H54 (cell line): ENCODE measurements at regions not wholly inside any gene's neighbourhood (a gene's known extent, or its start where the extent isn't known, plus 50 kb on each side); places are given as distances from the start of the nearest gene placed in this dataset.

ENCODE experiments used
- DNase-seq: peaks from one replicate; pipeline ENCODE4 v3.0.0; 2011; ENCODE audit warnings: low spot score, mixed read lengths; ENCODE audit not compliant: insufficient read length
- FAIRE-seq: peaks from 3 replicates; lab custom pipeline; 2011; peaks lifted over from hg19 to GRCh38; lab: Jason Lieb, UNC
- POLR2A ChIP-seq: IDR thresholded peaks from 2 replicates; pipeline ENCODE4 v1.6.1; 2011; ENCODE audit warnings: low read depth, mild to moderate bottlenecking, low read length

DNA sequence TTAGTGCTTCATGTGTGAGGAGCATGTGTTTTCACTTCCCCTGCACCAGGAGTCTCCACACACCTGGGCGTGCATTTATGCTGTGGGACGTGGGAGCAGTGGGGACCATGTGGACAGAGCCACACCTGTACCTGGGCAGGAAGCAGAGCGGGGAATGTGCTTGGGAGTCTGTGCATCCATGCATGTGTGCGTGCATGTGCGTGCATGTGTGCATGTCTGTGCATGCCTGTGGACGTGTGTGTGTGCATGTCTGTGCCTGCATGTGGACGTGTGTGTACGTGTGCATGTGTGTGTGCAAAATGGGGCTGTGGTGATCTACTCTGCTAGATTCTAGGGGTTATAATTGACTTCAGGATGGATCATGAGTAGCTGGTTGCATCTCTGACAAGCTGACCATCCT lies 224.0 kb upstream of the GMDS start:
- no peak for TF ChIP-seq POLR2A
- FAIRE-seq, result no peak

DNA sequence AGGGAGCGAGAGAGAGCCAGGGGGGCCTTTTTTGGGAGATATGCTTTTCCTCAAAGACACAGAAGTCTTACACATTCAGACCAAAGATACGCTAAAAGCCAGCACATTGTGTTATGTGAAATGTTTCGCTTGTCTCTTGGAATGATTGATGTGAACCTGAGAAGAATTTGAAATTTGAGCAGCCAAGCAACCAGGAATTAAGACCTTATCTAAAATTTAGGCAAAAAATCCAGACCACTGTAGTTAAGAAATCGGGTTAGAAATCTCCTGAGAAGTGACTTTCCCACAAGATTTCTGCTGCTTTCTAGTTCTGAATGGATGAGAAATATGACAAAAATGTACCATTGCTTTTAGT lies 223.2 kb upstream of the GMDS start:
- FAIRE-seq (no peak), DNase-seq (no peak)
- no peak for TF ChIP-seq POLR2A

More for the DNA sequence above, 224.0 kb upstream of the GMDS start:
- no peak for DNase-seq

DNA sequence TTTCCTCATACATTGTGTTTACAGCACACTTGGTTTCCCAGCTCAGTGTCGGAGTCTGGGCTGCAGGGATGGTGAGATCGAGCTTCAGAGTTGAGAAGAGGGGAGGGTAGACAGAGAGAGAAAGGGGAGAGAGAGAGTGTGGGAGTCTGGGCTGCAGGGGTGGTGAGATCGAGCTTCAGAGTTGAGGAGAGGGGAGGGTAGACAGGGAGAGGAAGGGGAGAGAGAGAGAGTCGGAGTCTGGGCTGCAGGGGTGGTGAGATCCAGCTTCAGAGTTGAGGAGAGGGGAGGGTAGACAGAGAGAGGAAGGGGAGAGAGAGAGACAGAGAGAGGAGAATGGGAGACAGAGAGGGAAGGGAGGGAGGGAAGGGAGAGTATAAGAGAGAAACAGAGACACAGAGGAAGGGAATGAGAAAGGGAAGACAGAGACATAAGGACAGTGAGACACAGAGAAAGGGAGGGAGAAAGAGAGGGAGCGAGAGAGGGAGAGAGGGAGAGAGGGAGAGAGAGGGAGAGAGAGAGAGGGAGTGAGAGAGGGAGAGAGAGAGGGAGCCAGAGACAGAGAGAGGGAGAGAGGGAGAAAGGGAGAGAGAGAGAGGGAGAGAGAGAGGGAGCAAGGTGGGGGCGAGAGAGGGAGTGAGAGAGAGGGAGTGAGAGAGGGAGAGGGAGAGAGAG lies 222.7 kb upstream of the GMDS start:
- FAIRE-seq (no peak), DNase-seq (no peak)
- no peak for TF ChIP-seq POLR2A

DNA sequence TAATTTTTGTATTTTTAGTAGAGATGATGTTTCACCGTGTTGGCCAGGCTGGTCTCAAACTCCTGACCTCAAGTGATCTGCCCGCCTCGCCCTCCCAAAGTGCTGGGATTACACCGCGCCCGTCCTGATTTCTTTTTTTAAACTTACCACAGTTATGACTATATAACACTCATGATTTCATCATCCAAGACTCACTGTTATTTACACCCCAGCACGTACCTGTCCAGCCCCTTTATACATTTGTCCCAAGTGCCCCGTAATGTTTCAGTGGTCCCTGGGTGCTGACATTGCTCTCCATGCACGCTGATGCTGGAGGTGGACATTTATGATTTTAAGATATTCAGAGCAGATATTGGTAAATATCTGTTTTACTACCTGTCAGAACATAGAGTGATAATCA lies 219.9 kb upstream of the GMDS start:
- FAIRE-seq (no peak), DNase-seq (no peak)
- no peak for TF ChIP-seq POLR2A

DNA sequence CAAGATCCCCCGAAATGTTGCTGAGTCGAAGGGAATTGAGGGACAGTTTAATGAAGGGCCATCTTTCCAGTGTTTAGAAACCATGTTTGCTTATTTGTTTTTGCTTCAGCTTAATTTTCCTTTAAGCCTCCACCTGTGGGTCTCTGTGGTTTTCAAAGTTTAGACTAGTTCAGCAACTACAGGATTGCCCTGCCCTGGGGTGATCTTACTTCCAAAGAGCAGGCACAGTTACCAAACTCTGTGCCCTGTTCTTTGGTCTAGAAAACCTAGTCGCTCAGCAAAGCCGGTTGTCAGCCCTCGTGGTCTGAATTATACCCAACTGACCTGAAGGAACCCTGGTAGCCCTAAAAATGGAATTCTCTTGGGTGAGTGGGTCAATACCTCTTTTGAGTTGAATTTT lies 219.2 kb upstream of the GMDS start:
- no peak for TF ChIP-seq POLR2A

DNA sequence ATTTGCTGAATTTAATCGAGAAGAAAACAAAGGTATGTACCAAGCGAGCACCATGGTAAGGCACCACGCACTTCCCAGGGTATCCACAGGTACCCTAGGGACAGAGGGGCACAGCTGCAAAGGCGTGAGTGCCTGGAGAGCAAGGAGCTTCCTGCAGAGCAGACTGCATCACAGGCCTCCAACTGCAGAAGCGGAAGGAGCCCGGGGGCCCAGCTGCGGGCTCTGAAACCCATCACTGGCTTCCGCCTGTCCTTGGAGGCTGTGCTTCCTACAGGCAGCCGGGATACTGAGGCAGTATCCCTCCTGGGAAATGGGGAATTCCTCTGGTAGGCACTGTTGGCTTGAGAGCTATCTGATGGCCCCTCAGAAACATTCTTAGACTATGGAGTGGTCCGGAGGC lies 217.4 kb upstream of the GMDS start:
- no peak for FAIRE-seq
- no peak for TF ChIP-seq POLR2A
- no peak for DNase-seq

More for the DNA sequence above, 219.2 kb upstream of the GMDS start:
- no peak for FAIRE-seq
- no peak for DNase-seq

DNA sequence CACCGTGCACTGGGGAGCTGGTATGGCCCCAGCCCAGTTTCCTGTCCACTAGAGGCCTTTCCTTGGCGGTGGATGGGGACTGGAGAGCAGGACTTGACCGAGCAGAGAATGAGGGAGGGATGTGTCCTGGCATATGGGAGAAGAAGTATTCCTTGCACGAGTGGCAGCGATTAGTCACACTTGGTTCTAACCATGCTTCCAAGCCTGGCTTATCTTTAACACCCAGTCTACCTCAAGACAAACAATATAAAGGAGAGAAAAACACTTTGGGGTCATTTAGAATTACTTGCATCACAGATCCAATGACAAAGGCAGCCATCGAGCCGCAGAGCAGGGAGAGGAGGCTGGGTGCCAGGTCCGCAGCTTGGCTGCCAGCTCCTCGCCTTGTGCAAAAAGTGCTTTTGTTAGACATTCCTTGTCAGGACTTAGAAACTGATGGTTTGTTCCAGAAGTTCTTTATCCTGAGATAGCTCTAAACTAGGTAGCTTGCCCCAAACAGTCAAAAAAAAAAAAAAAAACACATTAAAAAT lies 214.9 kb upstream of the GMDS start:
- FAIRE-seq (no peak), DNase-seq (no peak)
- TF ChIP-seq POLR2A, result no peak

DNA sequence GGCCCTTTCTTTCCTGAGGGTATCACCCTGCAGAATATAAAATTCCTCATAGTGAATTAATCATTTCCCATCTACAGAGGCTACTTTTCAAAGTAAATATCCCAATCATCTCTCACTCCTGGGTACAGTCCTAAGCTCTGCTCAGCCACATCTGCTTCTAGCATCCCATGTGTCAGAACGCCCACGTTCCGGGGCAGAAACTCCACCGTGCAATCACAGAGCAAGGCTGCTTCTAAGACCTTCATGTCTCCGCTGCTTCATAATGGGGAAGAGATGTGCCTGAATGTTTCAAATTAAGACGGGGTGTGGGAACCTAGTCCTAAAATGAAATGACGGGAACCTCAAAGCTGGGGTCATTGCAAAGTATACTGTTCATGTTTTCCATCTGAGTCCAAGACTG lies 208.8 kb upstream of the GMDS start:
- no peak for TF ChIP-seq POLR2A
- no peak for DNase-seq
- no peak for FAIRE-seq

DNA sequence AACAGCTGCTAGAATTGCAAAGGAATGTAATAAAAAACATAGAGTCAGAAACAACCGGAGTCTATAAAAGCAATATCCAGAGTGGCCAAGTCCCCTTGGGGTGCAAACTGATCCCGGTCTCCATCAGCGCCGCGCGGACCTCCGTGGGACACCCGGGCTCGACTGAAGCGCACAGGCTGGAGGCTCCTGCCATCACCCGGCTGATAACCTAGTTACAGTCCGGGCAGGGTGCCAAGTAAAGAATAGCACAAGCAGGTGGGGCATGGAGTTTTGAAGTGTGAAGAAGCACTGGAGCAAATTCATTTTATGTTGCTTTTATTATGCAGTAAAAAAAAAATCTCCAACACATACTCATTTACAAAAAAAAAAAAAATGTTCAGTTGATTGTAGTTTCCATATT lies 205.1 kb upstream of the GMDS start:
- DNase-seq (no peak), FAIRE-seq (no peak)
- no peak for TF ChIP-seq POLR2A

DNA sequence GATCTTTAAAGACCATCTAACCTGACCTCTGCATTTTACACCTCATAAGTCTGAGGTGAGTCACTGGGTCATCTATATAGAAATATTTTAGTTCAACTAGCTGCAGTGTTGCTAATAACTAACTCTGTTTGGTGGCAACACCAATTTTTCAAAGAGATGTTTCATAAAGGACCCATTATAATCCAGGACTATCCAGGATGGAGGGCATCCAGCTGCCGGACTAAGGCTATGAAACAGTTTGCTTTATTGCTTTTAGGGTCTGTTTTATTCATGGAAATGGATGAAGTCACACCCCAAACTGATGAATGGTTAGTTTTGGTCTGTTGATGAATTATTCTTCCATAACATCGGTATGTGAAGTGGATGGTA lies 204.2 kb upstream of the GMDS start:
- no peak for TF ChIP-seq POLR2A
- DNase-seq (no peak), FAIRE-seq (no peak)

DNA sequence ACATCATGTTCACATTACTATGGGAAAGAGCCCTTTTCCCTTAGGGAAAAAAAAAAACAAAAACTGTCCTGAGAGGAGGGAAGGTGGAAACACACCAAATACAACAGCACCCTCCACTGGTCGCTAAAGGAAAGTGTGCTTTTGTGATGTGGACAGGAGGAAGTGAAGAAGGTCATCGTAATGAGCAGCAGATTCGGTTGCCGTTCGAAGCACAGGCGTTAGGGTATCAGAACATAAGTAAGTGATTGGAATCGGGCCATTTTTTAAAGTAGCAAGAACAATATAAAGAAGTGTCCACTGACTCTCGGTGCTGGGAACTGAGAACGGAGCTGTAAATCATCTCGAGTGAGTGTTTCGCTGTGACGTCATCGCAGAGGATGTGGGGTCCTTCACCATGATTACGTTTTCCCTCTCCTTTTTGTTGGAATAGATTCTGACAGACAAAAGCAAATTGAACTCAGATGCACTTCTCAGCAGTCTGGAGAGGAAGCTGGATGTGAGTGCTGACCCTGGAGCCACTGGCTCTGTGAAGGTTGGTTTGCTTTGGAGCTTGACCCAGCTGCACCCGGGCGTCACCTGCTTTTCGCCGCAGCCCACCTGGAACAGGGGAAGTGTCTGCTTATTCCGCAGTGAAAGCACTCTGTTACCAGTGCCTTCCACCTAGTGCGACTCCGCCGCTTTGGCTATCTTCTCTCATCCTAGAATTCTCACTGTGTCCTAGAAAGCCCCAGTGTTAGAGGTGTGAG lies 203.6 kb upstream of the GMDS start:
- DNase-seq, result peak; percentile 61
- peak; percentile 90 for FAIRE-seq
- TF ChIP-seq POLR2A, result no peak

DNA sequence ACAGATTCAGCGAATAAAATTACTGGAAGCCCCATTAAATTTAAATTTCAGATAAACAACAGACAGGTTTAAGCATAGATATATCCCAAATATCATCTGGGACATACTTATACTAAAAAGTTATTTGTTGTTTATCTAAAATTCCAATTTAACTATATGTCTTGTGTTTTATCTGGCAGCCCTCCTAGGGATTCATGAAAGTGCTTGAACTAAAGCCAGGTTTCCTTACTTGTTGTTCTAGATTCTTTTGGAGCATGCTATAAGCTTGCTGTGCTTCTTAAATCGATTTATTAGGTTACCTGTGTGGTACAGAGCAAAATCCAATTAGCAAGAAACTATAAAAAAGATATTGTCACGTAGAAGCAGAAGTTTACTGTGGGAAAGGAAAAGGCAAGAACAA lies 202.5 kb upstream of the GMDS start:
- FAIRE-seq (no peak), DNase-seq (no peak)
- TF ChIP-seq POLR2A, result no peak

DNA sequence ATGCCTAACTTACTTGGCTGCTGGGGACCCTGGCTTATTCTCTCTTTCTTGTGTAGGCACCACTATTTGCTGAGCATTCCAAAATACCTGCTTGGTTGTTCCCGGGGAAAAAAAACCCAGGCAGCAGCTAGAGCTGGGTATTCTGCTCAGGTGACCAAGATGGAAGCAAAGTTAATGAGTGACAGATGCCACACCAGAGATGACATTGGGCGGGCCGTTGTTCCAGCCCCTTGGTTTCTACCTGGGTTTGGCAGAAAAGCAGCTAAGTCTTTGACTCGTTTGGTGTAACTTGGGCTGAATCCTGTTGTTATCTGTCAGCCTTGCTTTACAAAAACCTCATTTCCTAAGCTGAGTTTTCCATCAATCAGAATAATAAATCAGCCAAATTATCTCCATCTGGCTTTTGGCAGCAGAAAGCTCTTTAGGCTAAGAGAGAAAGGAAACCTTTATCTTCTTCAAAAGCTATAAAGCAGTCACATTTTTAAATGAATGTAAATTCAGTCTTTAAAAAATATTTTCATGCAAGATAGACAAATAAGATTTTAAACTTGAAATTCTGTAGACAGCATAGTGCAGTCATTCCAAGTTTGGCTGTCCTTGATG lies 202.0 kb upstream of the GMDS start:
- TF ChIP-seq POLR2A, result no peak
- FAIRE-seq (no peak), DNase-seq (no peak)
